PC-3 (cell line): ENCODE measurements at regions not wholly inside any gene's neighbourhood (a gene's known extent, or its start where the extent isn't known, plus 50 kb on each side); places are given as distances from the start of the nearest gene placed in this dataset.

Source experiments
- ATAC-seq: fragments of 200-7000 bp; cut with Tn5 transposase; 2 replicates; pipeline ENCODE4 v1.9.1; 2020; ENCODE audit warnings: mild to moderate bottlenecking, moderate library complexity
- BruUV-seq: library from RNA; stranded (reverse); fragments of 400-500 nt; replicated peaks from 2 replicates; lab custom pipeline; 2021; lab: Mats Ljungman, UMichigan
- CTCF ChIA-PET: fragments of 300-600 bp; sonication (Branson Sonifier 250); formaldehyde crosslinking; loops from one replicate; lab custom pipeline; 2022; ENCODE audit warnings: antibody characterized with exemption; lab: Charles Lee
- POLR2A ChIA-PET: fragments of 300-600 bp; sonication (Branson Sonifier 250); formaldehyde crosslinking; loops from one replicate; lab custom pipeline; 2022; ENCODE audit warnings: antibody characterized with exemption; ENCODE audit not compliant: unreplicated experiment; lab: Charles Lee
- DNase-seq: peaks from one replicate; pipeline ENCODE4 v3.0.0-alpha.2; 2015
- H2AFZ ChIP-seq: fragments of 300-600 bp; sonication (generic); 2 replicates; pipeline ENCODE4 v1.6.0; 2016; ENCODE audit warnings: antibody characterized with exemption, low read length
- H3F3A ChIP-seq: fragments of 300-600 bp; sonication (generic); one replicate; pipeline ENCODE4 v1.6.0; 2017; ENCODE audit warnings: antibody characterized with exemption, low read length, control low read depth, mild to moderate bottlenecking; ENCODE audit not compliant: unreplicated experiment
- H3K27ac ChIP-seq: fragments of 300-600 bp; sonication (generic); 2 replicates; pipeline ENCODE4 v1.5.1; 2016; ENCODE audit warnings: mild to moderate bottlenecking, low read length
- H3K27me3 ChIP-seq: fragments of 300-600 bp; sonication (generic); 2 replicates; pipeline ENCODE4 v1.6.1; 2016; ENCODE audit warnings: low read length, mixed read lengths
- H3K36me3 ChIP-seq: fragments of 300-600 bp; sonication (generic); 2 replicates; pipeline ENCODE4 v1.6.1; 2016; ENCODE audit warnings: low read depth, mixed run types, low read length, mixed read lengths
- H3K4me1 ChIP-seq: fragments of 300-600 bp; sonication (generic); 2 replicates; pipeline ENCODE4 v1.5.1; 2016; ENCODE audit warnings: low read length; ENCODE audit not compliant: insufficient read depth
- H3K4me2 ChIP-seq: fragments of 300-600 bp; sonication (generic); 2 replicates; pipeline ENCODE4 v1.6.0; 2016; ENCODE audit warnings: low read length
- H3K4me3 ChIP-seq: fragments of 300-600 bp; sonication (generic); 2 replicates; pipeline ENCODE4 v1.5.1; 2016; ENCODE audit warnings: mild to moderate bottlenecking, low read length, mixed read lengths
- H3K79me2 ChIP-seq: fragments of 300-600 bp; sonication (generic); 2 replicates; pipeline ENCODE4 v1.6.1; 2017; ENCODE audit warnings: low read length, mixed read lengths
- H3K9ac ChIP-seq: fragments of 300-600 bp; sonication (generic); 2 replicates; pipeline ENCODE4 v1.6.0; 2016; ENCODE audit warnings: mild to moderate bottlenecking, low read length
- H3K9me2 ChIP-seq: fragments of 300-600 bp; sonication (generic); replicated peaks from 2 replicates; pipeline ENCODE4 v1.6.1; 2016; ENCODE audit warnings: mixed run types, low read length, mixed read lengths
- H3K9me3 ChIP-seq: fragments of 300-600 bp; sonication (generic); 2 replicates; pipeline ENCODE4 v1.6.1; 2016; ENCODE audit warnings: low read length, mixed read lengths
- H4K20me1 ChIP-seq: fragments of 300-600 bp; sonication (generic); 2 replicates; pipeline ENCODE4 v1.6.1; 2016; ENCODE audit warnings: low read length, mixed read lengths
- CTCF ChIP-seq: fragments of 300-600 bp; sonication (generic); conservative IDR thresholded peaks from 2 replicates; pipeline ENCODE4 v1.5.1; 2017; ENCODE audit warnings: antibody characterized with exemption, low read depth, mild to moderate bottlenecking, low read length
- EZH2 ChIP-seq: fragments of 300-600 bp; sonication (generic); IDR thresholded peaks from one replicate; pipeline ENCODE4 v1.6.1; 2017; ENCODE audit warnings: antibody characterized with exemption, mild to moderate bottlenecking, low read length; ENCODE audit not compliant: unreplicated experiment
- EZH2phosphoT487 ChIP-seq: fragments of 300-600 bp; sonication (generic); IDR thresholded peaks from 2 replicates; pipeline ENCODE4 v1.6.1; 2018; ENCODE audit warnings: mild to moderate bottlenecking, antibody characterized with exemption, low read length, borderline replicate concordance
- intact Hi-C: fragments of 100-400 bp; cut with micrococcal nuclease; formaldehyde crosslinking; loops from 2 replicates; pipeline ENCODE4 v1.9.0; 2023

- ATAC-seq: peak; percentile 91
- CTCF ChIA-PET: interaction anchor here (0.6 kb wide), 2 partner anchors 125 to 128 kb away, joined by 3 read pairs; no protein-coding TSS in a partner anchor
- no TSS peak for BruUV-seq
Measured at GRCh38 chr3:56862352-56863062, 60.8 kb upstream of the ARHGEF3 start.

GRCh38 chr3:56861511-56861910 lies 59.8 kb upstream of the ARHGEF3 start:
- Histone ChIP-seq H3K9me3 (no peaks in the 10 kb centered on the region), H3K9me2 (no peaks in the 10 kb centered on the region), H3K4me1 (peaks cover 12% of the 10 kb centered on the region), H3K27me3 (no peaks in the 10 kb centered on the region), H3K79me2 (no peaks in the 10 kb centered on the region), H2AFZ (no peak overlapping the region), H3K36me3 (no peaks in the 10 kb centered on the region), H3F3A (no peaks in the 10 kb centered on the region), H4K20me1 (no peaks in the 10 kb centered on the region), H3K9ac (no peak overlapping the region), H3K27ac (no peak overlapping the region), H3K4me3 (no peak overlapping the region), H3K4me2 (no peak overlapping the region)
- ChIA-PET CTCF (no interaction called here), POLR2A (no interaction called here)
- no TSS peak for BruUV-seq
- intact Hi-C loops: no loop called here
- DNase-seq: no peak
- TF ChIP-seq EZH2phosphoT487 (no peak), EZH2 (no peak), CTCF (no peak)
- no peak for ATAC-seq

More at GRCh38 chr3:56862352-56863062, 60.8 kb upstream of the ARHGEF3 start:
- Histone ChIP-seq H2AFZ (no peak overlapping the region), H3K36me3 (no peaks in the 10 kb centered on the region), H3K4me1 (peaks cover 12% of the 10 kb centered on the region), H3F3A (no peaks in the 10 kb centered on the region), H3K27me3 (no peaks in the 10 kb centered on the region), H3K9me2 (no peaks in the 10 kb centered on the region), H3K4me3 (no peak overlapping the region), H4K20me1 (no peaks in the 10 kb centered on the region), H3K79me2 (no peaks in the 10 kb centered on the region), H3K27ac (peak overlapping the region; percentile 51), H3K9ac (no peak overlapping the region), H3K4me2 (peak overlapping the region; percentile 52), H3K9me3 (no peaks in the 10 kb centered on the region)
- no peak for TF ChIP-seq CTCF
- intact Hi-C loops: loop anchor here (2.0 kb wide), 2 partner anchors 50 to 124 kb away; no protein-coding TSS in a partner anchor
- DNase-seq: peak; percentile 85
- POLR2A ChIA-PET: no interaction called here

GRCh38 chr3:56860939-56861338 lies 59.2 kb upstream of the ARHGEF3 start:
- H3K36me3 ChIP-seq: no peaks in the 10 kb centered on the region
- BruUV-seq: no TSS peak

More at GRCh38 chr3:56860939-56861338, 59.2 kb upstream of the ARHGEF3 start:
- DNase-seq: no peak
- no peak for ATAC-seq
- Histone ChIP-seq H3K9me3 (no peaks in the 10 kb centered on the region), H3K27me3 (no peaks in the 10 kb centered on the region), H3K4me3 (no peak overlapping the region), H3F3A (no peaks in the 10 kb centered on the region), H3K9me2 (no peaks in the 10 kb centered on the region), H3K9ac (no peak overlapping the region), H3K4me2 (no peak overlapping the region), H2AFZ (no peak overlapping the region), H3K4me1 (peaks cover 12% of the 10 kb centered on the region), H3K27ac (no peak overlapping the region), H3K79me2 (no peaks in the 10 kb centered on the region), H4K20me1 (no peaks in the 10 kb centered on the region)
- CTCF ChIA-PET: no interaction called here
- POLR2A ChIA-PET: no interaction called here
- intact Hi-C loops: no loop called here
- no peak for TF ChIP-seq EZH2phosphoT487
- no peak for TF ChIP-seq EZH2
- TF ChIP-seq CTCF: no peak
